Femur (tissue), 1 donor: ENCODE measurements at regions not wholly inside any gene's neighbourhood (a gene's known extent, or its start where the extent isn't known, plus 50 kb on each side); places are given as distances from the start of the nearest gene placed in this dataset.
"Not testable (repeated sequence)": the region's sequence is repeated elsewhere in the genome, so short reads cannot be mapped to it uniquely, and the experiment has no call there.

Experiments used
- DNase-seq: peaks from one replicate; pipeline ENCODE4 v3.0.0-alpha.2; 2017

DNA sequence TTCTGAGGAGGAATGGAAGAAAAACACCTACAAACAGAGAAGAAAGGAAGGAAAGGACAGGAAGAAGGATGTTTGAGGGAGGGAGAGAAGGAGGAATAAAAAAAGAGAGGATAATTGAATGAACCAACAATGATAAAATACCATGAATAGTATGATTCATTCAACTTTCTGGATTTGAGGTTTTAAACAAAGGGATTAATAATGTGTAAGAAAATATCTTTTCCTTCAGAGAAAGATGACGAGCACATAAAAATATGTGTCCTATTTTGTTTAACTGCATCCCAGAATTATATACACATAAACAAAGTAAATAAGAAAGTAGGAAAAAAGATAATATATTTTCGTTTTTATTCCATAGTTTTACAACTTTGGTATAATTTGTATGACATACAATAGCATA, 1380.4 kb downstream of the STIM2 start:
- DNase-seq: no peak

DNA sequence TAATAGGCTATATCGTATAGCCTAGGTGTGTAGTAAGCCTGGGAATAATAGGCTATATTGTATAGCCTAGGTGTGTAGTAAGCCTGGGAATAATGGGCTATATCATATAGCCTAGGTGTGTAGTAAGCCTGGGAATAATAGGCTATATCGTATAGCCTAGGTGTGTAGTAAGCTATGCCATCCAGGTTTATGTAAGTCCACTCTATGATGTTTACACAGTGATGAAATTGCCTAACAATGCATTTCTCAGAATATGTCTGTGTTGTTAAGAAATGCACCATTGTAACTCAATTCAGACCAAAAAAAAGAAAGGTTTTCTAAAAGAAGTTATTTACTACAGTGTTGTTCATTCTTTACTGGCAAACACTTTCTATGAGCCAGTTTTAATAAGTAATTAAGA, 1387.2 kb downstream of the STIM2 start:
- no peak for DNase-seq

GRCh38 chr4:28248269-28248668, 1387.6 kb downstream of the STIM2 start:
- no peak for DNase-seq

DNA sequence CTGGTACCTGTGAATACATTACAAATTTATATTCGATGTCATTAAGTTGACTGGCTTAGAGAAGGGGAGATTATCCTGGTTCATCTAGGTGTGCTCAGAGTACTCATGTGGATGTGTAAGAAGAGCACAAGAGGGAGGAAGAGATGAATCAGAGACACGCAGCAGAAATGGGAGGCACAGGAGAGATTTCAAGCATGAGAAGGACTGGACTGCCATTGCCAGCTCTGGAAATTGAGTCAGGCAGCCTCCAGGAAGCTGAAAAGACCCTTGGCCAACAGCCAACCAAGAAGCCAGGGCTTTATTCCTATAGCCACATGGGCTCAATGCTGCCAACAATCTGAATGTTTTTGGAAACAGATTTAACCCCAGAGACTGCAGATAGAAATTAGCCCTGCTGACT, 1390.0 kb downstream of the STIM2 start:
- DNase-seq: no peak

DNA sequence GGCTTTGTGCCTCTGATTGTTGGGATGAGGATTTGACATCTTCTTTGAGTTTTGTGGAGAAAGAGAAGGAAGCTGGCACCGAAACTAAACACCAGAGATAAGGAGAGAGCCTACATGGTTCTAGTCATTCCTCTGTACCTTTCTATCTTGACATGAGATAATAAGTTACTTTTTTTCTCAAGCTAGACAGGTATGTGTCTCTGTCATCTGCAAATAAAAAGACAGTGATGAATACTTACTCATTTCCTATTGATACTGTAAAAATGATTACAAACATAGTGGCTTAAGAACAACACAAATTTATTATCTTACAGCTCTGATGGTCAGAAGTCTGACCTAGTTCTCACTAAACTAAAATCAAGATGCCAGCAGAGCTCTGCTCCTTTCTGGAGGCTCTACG, 1391.2 kb downstream of the STIM2 start:
- DNase-seq: no peak

DNA sequence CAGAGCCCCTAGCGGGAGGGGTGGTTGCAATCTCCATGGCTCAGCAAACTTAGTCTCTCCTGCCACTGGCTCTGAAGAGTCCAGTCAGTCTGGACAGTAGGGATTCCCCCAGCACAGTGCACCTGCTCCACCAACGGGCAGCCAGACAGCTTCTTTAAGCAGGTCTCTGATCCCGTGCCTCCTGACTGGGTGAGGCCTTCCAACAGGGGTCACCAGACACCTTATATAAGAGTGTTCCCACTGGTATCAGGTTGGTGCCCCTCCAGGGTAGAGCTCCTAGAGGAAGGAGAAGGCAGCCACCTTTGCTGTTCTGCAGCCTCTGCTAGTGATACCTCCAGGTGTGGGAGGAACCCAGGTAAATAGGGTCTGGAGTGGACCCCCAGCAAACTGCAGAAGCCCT, 1393.4 kb downstream of the STIM2 start:
- DNase-seq: no peak

- no peak for DNase-seq
Observed at GRCh38 chr4:28256295-28256694, 1395.7 kb downstream of the STIM2 start.

- no peak for DNase-seq
Observed at GRCh38 chr4:28259951-28260350, 1399.3 kb downstream of the STIM2 start.

DNA sequence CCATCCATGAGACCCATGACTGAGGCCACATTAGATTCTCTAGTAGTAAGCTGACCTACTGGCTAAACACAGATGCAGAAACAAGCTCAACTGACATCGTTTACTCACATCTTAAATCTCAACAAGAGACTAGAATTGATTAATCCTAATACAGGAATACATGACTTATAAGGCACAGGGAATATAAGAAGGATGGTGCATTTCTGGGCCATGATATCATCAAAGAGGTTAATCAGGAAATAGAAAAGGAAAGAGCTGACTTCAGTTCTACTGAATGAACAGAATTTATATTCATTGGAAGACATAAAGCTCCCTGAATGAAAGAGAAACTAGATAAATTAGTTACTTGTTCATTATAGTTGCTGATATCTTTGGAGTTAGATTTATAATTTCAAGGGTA, 1406.5 kb downstream of the STIM2 start:
- DNase-seq: no peak

DNA sequence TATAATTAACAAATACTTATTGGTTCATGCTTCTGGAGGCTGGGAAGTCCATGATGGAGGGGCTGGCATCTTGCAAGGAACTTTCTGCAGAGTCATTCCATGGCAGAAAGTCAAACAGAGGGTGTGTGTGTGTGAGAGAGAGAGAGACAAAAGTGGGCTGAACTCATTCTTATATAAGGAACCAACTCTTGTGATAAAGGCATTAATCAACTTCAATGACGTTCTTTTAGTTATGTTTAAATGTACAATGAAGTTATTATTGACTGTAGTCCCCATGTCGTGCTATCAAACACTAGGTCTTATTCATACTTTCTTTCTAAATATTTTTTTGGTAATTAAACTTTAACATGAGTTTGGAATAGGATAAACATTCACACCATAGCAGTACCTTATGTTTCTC, 1408.8 kb downstream of the STIM2 start:
- no peak for DNase-seq

- DNase-seq: no peak
Observed at GRCh38 chr4:28277931-28278330, 1417.3 kb downstream of the STIM2 start.

DNA sequence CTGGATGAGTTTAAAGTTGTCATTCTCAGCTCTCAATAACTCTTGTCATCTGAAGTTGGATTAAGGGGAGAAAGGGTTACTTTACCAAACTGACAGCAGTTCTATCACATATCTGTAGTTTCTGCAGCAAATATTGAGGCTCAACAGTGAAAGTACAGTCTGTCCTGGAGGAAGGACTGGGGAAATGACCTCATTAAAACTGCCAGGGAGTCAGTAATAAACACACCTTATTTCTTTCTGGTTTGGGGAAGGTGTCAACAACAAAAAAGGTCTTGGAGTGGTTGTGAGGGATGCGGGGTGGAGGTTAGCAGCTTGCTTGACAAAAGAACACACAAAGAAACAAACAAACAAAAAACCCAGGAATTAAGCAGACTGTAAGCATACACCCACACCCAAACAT, 1418.0 kb downstream of the STIM2 start:
- DNase-seq: no peak

- DNase-seq: no peak
Observed at GRCh38 chr4:28279249-28279648, 1418.6 kb downstream of the STIM2 start.

DNA sequence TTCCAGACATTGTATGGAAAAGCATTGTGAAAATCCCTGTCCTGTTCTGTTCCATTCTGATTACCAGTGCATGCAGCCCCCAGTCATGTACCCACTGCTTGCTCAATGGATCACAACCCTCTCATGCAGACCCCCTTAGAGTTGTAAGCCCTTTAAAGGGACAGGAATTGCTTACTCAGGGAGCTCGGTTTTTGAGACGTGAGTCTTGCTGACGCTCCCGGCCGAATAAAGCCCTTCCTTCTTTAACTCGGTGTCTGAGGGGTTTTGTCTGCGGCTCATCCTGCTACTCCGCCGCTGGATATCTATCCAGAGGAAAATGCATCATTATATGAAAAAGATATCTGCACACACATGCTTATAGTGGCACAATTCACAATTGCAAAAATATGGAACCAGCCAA, 1425.6 kb downstream of the STIM2 start:
- DNase-seq: not testable (repeated sequence)

GRCh38 chr4:28287831-28288233, 1427.2 kb downstream of the STIM2 start:
- DNase-seq: peak; percentile 28

- DNase-seq: no peak
Observed at GRCh38 chr4:28296239-28296638, 1435.6 kb downstream of the STIM2 start.

- no peak for DNase-seq
Observed at GRCh38 chr4:28310926-28311325, 1450.3 kb downstream of the STIM2 start.

DNA sequence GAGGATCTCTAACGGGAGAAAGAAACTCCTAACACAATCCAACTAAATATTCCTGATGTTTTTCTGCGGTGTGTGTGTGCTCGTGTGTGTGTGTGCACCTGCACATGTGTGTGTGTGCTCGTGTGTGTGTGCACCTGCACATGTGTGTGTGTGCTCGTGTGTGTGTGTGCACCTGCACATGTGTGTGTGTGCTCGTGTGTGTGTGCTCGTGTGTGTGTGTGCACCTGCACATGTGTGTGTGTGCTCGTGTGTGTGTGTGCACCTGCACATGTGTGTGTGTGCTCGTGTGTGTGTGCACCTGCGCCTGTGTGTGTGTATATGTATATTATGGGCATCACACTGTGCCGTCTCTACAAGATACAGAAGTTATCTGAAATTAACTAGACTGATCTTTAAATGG, 1451.9 kb downstream of the STIM2 start:
- DNase-seq: not testable (repeated sequence)

DNA sequence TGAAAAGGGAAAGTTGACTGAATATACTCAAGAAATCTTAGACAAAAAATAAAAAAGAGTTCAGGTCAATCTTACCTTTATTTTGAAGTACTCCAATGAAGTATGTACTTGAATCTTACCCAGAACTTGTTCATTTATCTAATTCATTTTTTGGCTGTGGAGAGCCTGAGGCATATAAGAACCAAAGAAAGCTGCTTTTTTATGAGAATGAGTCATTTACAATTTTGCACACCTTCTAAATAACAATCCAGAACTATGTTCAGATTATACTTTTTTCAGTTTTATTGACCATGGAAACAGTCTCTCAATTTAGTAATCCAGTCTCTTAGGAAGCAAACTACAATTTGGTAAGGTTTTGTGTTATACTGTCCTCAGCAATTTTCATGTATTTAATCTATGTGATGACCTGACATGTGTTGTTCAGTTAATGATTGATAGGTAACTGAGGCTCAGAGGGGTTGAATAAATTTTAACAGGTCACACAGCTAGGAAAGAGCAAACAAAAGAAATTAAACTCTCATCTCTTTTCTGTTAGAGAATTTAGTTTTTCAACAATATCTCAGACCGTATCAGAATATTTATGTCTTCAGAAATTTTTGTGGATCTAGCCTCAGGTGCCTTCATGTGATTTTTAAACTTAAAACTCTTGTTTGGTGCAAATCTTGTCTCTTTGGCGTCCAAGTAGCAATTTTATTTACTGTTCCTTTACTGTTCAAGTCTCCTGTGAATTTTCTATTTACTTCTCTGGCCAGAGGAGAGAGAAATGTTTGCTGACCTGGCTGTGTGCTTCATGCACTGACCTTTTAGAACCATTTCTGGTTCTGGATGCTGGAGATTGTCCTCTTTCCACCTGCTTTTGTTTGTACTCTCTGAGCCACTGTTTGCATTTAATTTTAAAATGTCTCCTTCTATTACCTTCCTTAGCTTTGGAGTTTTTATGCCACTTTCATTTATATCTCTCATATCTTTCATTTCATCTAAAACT, 1453.4 kb downstream of the STIM2 start:
- no peak for DNase-seq

DNA sequence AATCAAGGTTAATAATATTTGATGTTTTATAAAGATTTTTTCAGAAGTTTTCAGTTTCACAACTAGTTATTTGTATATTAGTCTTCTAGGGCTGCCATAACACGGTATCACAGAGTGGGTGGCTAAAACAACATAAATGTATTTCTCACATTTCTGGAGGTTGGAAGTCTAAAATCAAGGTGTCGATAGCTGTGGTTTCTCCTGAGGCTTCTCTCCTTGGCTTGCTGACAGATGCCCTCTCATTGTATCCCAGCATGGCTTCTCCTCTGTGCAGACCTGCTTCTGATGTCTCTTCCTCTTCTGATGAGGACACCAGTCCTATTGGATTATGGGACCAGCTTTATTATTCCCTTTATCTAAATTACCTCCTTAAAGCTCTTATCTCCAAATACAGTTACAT, 1456.6 kb downstream of the STIM2 start:
- DNase-seq: no peak

DNA sequence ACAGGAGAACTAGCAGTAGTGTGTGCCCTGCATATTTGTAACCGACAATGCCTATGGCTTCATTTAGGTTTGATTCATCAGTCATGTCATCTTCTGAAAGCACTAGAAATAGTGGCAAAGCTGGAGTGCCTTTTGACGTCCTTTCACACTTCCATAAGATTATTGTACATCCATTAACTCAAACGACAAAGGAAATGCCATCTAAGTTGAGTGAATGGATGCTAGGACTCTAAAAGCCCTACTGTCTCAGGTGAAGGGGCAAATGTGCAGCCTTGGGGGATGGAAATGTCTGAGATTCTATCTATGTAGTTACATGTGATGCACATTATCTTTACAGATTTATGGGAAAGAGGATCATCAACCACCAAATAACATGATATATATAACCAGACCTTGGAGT, 1473.6 kb downstream of the STIM2 start:
- no peak for DNase-seq

GRCh38 chr4:28341784-28342183, 1481.1 kb downstream of the STIM2 start:
- no peak for DNase-seq

DNA sequence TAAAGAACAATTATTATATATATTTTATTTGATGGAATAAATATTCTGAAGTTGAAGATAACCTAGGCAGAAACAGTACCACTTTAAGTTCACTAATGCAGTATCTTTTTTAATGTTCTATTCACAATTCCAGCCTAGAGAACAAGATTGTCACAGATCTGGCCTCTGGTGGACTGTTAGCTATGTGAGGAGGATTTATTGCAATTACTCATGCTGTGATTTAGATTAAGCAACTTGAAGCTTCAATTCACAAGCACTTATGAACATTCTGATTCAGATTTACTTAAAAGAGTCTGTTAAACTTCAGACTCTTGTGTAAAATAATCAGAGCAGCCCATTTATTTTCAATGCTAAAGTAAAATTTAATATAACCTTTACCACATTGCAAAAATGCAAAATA, 1489.8 kb downstream of the STIM2 start:
- DNase-seq: no peak

DNA sequence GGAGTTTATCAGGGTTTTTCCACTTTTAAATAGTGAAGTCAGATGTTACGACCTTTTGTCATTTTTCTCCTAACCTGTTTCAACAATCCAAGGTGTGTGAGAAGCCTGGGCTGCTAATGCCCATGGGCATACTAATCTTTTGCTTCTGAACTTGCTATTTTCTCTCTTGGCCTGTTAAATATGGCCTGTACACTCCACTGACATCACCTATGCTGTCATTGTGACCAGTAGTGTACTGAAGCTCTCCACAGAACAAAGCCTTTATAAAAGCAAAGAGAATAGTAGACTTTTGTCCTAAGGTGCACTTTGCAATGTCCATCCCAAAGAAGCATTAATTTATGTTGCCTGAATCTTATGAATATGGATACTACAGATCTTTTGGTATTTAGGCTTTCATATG, 1490.5 kb downstream of the STIM2 start:
- no peak for DNase-seq

GRCh38 chr4:28351826-28352225, 1491.2 kb downstream of the STIM2 start:
- DNase-seq: no peak
